ENCODE measurements at regions not wholly inside any gene's neighbourhood (a gene's known extent, or its start where the extent isn't known, plus 50 kb on each side); places are given as distances from the start of the nearest gene placed in this dataset.

GRCh38 chr3:104992676-104993075 lies 374.0 kb upstream of the ALCAM start:
- TF ChIP-seq POLR2AphosphoS5 (IDR thresholded peaks at IDR 0.05; ENCODE audit: low read depth, low read length), result no peak
- TF ChIP-seq CTCF (IDR thresholded peaks at IDR 0.05), result no peak
- TF ChIP-seq REST (IDR thresholded peaks at IDR 0.05; ENCODE audit: insufficient read depth in 1 of 2, low read depth in 2 of 2, low read length in 1 of 2), result no peak
